DOHH2 (cell line): ENCODE measurements at regions not wholly inside any gene's neighbourhood (a gene's known extent, or its start where the extent isn't known, plus 50 kb on each side); places are given as distances from the start of the nearest gene placed in this dataset.

Experiments
- H3F3A ChIP-seq: fragments of 200-600 bp; sonication (generic), shearing (Covaris generic); 2 replicates; pipeline ENCODE4 v1.6.0; 2016; ENCODE audit warnings: antibody characterized with exemption, mild to moderate bottlenecking; ENCODE audit not compliant: control insufficient read depth, insufficient read depth
- H3K27ac ChIP-seq: fragments of 200-600 bp; sonication (generic); 2 replicates; pipeline ENCODE4 v1.5.1; 2014; ENCODE audit warnings: low read depth, mild to moderate bottlenecking, low read length, moderate library complexity
- H3K27me3 ChIP-seq: fragments of 200-600 bp; sonication (generic); 2 replicates; pipeline ENCODE4 v1.6.1; 2014; ENCODE audit warnings: mild to moderate bottlenecking, low read length, mixed read lengths; ENCODE audit not compliant: control insufficient read depth
- H3K36me3 ChIP-seq: fragments of 200-600 bp; sonication (generic); 2 replicates; pipeline ENCODE4 v1.6.1; 2014; ENCODE audit warnings: mild to moderate bottlenecking, low read length, moderate library complexity, mixed read lengths; ENCODE audit not compliant: control insufficient read depth
- H3K4me1 ChIP-seq: fragments of 200-600 bp; sonication (generic); 2 replicates; pipeline ENCODE4 v1.6.1; 2014; ENCODE audit warnings: mild to moderate bottlenecking, low read length, mixed read lengths; ENCODE audit not compliant: control insufficient read depth
- H3K4me2 ChIP-seq: fragments of 200-600 bp; sonication (generic); 2 replicates; pipeline ENCODE4 v1.6.0; 2014; ENCODE audit warnings: mild to moderate bottlenecking, low read length, moderate library complexity
- H3K4me3 ChIP-seq: fragments of 200-600 bp; sonication (generic); 2 replicates; pipeline ENCODE4 v1.5.1; 2014; ENCODE audit warnings: mild to moderate bottlenecking, low read length, mixed read lengths
- H3K79me2 ChIP-seq: fragments of 200-600 bp; sonication (generic); 2 replicates; pipeline ENCODE4 v1.6.1; 2014; ENCODE audit warnings: mild to moderate bottlenecking, low read length, mixed read lengths; ENCODE audit not compliant: control insufficient read depth
- H3K9me2 ChIP-seq: fragments of 200-600 bp; sonication (generic); replicated peaks from 2 replicates; pipeline ENCODE4 v1.6.1; 2014; ENCODE audit warnings: mild to moderate bottlenecking, low read length, mixed read lengths; ENCODE audit not compliant: control insufficient read depth
- H3K9me3 ChIP-seq: fragments of 200-600 bp; sonication (generic); 2 replicates; pipeline ENCODE4 v1.6.1; 2014; ENCODE audit warnings: antibody characterized with exemption, low read length, mixed read lengths; ENCODE audit not compliant: control insufficient read depth, insufficient read depth
- H4K20me1 ChIP-seq: fragments of 200-600 bp; sonication (generic); 2 replicates; pipeline ENCODE4 v1.6.0; 2014; ENCODE audit warnings: low read depth, mild to moderate bottlenecking, antibody characterized with exemption, low read length, moderate library complexity; ENCODE audit not compliant: control insufficient read depth, insufficient read depth
- EZH2phosphoT487 ChIP-seq: fragments of 200-600 bp; sonication (generic); IDR thresholded peaks from 2 replicates; pipeline ENCODE4 v1.6.1; 2017; ENCODE audit warnings: borderline replicate concordance, mild to moderate bottlenecking, antibody characterized with exemption, low read length, moderate library complexity, mixed read lengths
- TF ChIP-seq, protein P1 (sequence below): fragments of 200-600 bp; sonication (generic); IDR thresholded peaks from one replicate; pipeline ENCODE4 v1.5.1; 2014; ENCODE audit warnings: antibody characterized with exemption, mild to moderate bottlenecking, low read depth, low read length; ENCODE audit not compliant: poor library complexity, severe bottlenecking

- H3K27me3 ChIP-seq, result no peaks in the 10 kb centered on the region
- no peaks in the 10 kb centered on the region for H3F3A ChIP-seq
- H3K27ac ChIP-seq, result no peak overlapping the region
- no peaks in the 10 kb centered on the region for H4K20me1 ChIP-seq
- no peak overlapping the region for H3K4me2 ChIP-seq
- no peaks in the 10 kb centered on the region for H3K79me2 ChIP-seq
- no peaks in the 10 kb centered on the region for H3K9me3 ChIP-seq
- H3K4me3 ChIP-seq, result no peak overlapping the region
- H3K4me1 ChIP-seq, result no peaks in the 10 kb centered on the region
- no peaks in the 10 kb centered on the region for H3K36me3 ChIP-seq
- TF ChIP-seq, protein P1, sequence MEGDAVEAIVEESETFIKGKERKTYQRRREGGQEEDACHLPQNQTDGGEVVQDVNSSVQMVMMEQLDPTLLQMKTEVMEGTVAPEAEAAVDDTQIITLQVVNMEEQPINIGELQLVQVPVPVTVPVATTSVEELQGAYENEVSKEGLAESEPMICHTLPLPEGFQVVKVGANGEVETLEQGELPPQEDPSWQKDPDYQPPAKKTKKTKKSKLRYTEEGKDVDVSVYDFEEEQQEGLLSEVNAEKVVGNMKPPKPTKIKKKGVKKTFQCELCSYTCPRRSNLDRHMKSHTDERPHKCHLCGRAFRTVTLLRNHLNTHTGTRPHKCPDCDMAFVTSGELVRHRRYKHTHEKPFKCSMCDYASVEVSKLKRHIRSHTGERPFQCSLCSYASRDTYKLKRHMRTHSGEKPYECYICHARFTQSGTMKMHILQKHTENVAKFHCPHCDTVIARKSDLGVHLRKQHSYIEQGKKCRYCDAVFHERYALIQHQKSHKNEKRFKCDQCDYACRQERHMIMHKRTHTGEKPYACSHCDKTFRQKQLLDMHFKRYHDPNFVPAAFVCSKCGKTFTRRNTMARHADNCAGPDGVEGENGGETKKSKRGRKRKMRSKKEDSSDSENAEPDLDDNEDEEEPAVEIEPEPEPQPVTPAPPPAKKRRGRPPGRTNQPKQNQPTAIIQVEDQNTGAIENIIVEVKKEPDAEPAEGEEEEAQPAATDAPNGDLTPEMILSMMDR, result no peak
- no peak for TF ChIP-seq EZH2phosphoT487
- H3K9me2 ChIP-seq, result no peaks in the 10 kb centered on the region
Measured at GRCh38 chr1:57727121-57727520, 303.3 kb upstream of the DAB1 start.

DNA sequence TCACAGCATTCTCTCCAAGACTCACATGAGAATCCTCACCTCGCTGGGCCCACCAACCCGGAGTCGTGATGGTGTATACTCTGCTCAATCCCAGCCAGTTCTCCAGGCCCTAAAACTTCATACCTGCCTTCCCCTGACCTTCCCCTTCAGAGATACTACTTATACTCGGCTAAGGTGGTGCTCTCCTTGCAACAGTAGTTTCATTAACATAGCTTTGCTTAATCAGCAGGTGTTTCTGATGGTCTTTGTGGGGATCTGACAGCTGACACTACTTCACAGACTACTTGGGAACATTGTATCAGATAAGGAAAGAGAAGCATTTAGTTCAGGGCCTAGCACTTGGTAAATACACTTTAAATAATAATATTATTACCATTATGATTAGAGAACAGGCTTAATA lies 301.5 kb upstream of the DAB1 start:
- H3K79me2 ChIP-seq, result no peaks in the 10 kb centered on the region
- no peak overlapping the region for H3K4me2 ChIP-seq
- no peaks in the 10 kb centered on the region for H3K4me1 ChIP-seq
- no peak overlapping the region for H3K4me3 ChIP-seq
- H3K9me2 ChIP-seq, result no peaks in the 10 kb centered on the region
- H3K27me3 ChIP-seq, result no peaks in the 10 kb centered on the region
- no peaks in the 10 kb centered on the region for H3F3A ChIP-seq
- no peaks in the 10 kb centered on the region for H4K20me1 ChIP-seq
- TF ChIP-seq, protein P1, result no peak
- TF ChIP-seq EZH2phosphoT487, result no peak
- no peaks in the 10 kb centered on the region for H3K36me3 ChIP-seq
- H3K9me3 ChIP-seq, result no peaks in the 10 kb centered on the region
- H3K27ac ChIP-seq, result no peak overlapping the region

GRCh38 chr1:57724535-57724934 lies 300.7 kb upstream of the DAB1 start:
- no peaks in the 10 kb centered on the region for H3K36me3 ChIP-seq
- H3K9me3 ChIP-seq, result no peaks in the 10 kb centered on the region
- H3K4me3 ChIP-seq, result no peak overlapping the region
- H3K9me2 ChIP-seq, result no peaks in the 10 kb centered on the region
- H3K27ac ChIP-seq, result no peak overlapping the region
- TF ChIP-seq, protein P1, result no peak
- no peak for TF ChIP-seq EZH2phosphoT487
- H3K4me1 ChIP-seq, result no peaks in the 10 kb centered on the region
- H3K27me3 ChIP-seq, result no peaks in the 10 kb centered on the region
- no peaks in the 10 kb centered on the region for H3F3A ChIP-seq
- no peak overlapping the region for H3K4me2 ChIP-seq
- no peaks in the 10 kb centered on the region for H4K20me1 ChIP-seq
- no peaks in the 10 kb centered on the region for H3K79me2 ChIP-seq
